GM23248 (cell line): ENCODE measurements at regions not wholly inside any gene's neighbourhood (a gene's known extent, or its start where the extent isn't known, plus 50 kb on each side); places are given as distances from the start of the nearest gene placed in this dataset.

Source experiments
- EZH2 ChIP-seq: fragments of 200-600 bp; sonication (generic); IDR thresholded peaks from 2 replicates; pipeline ENCODE4 v1.6.1; 2018; ENCODE audit warnings: antibody characterized with exemption, mild to moderate bottlenecking; ENCODE audit not compliant: insufficient read depth, poor library complexity, severe bottlenecking
- EZH2phosphoT487 ChIP-seq: fragments of 200-600 bp; sonication (generic); IDR thresholded peaks from 2 replicates; pipeline ENCODE4 v1.6.1; 2018; ENCODE audit warnings: antibody characterized with exemption, moderate library complexity, mild to moderate bottlenecking, low read depth; ENCODE audit not compliant: insufficient read depth

- TF ChIP-seq EZH2phosphoT487 (peak; percentile 91), EZH2 (no peak)
These were observed 249.1 kb upstream of the FAR2 start for GRCh38 chr12:28899951-28900350.
